ENCODE measurements at regions not wholly inside any gene's neighbourhood (a gene's known extent, or its start where the extent isn't known, plus 50 kb on each side); places are given as distances from the start of the nearest gene placed in this dataset.

DNA sequence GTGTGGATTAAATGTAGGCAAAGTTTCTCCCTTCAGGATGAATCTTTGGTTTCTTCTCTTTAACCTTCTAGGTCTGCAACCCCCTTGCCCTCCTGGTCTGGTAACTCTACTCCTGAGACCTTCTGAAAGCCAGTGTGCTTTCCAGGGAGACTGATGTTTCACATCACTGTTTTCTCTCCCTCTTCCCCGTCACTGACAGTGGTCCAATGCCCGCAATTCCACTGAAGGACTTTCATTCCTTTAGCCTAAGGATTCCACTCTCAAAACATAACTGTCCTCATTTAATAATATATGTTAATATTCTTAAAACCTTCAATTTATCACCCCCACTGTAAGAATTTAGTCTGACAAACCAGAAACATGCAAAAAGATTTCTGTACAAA lies 101.5 kb upstream of the CPNE4 start:
- Histone ChIP-seq H3K4me2 (ENCODE audit: low read length) (no peak overlapping the region), H3K36me3 (ENCODE audit: control insufficient read depth in 1 of 2, insufficient read depth in 2 of 2, low read length in 2 of 2) (no peaks in the 10 kb centered on the region), H2AFZ (ENCODE audit: low read depth, low read length, poor library complexity, severe bottlenecking) (no peak overlapping the region), H3K9me2 (ENCODE audit: insufficient read depth) (no peaks in the 10 kb centered on the region), H4K20me1 (ENCODE audit: insufficient read depth) (no peaks in the 10 kb centered on the region), H3K9me3 (ENCODE audit: control insufficient read depth in 1 of 2, insufficient read depth in 1 of 2, low read depth in 1 of 2, low read length in 2 of 2) (no peaks in the 10 kb centered on the region), H3K27me3 (ENCODE audit: insufficient read depth, low read length) (peaks cover 14% of the 10 kb centered on the region; the same call in 1 of the 2 replicates), H3K4me1 (ENCODE audit: control insufficient read depth in 1 of 2, insufficient read depth in 2 of 2, low read length in 2 of 2) (no peaks in the 10 kb centered on the region), H3K4me3 (replicated peaks in 1 of 2; ENCODE audit: low read depth in 1 of 2, low read length in 2 of 2) (no peak overlapping the region), H3K9ac (ENCODE audit: low read length) (no peak overlapping the region), H3K79me2 (ENCODE audit: insufficient read depth, low read length) (no peaks in the 10 kb centered on the region), H3K27ac (ENCODE audit: low read depth, low read length) (no peak overlapping the region)
- POLR2A ChIA-PET: no interaction called here
- no peak for ATAC-seq
- CTCF ChIA-PET: no interaction called here
- no peak for TF ChIP-seq CEBPB (IDR thresholded peaks at IDR 0.05; ENCODE audit: low read depth)
- no peak for TF ChIP-seq RAD21 (IDR thresholded peaks at IDR 0.05; ENCODE audit: low read depth)
- TF ChIP-seq, protein P1, sequence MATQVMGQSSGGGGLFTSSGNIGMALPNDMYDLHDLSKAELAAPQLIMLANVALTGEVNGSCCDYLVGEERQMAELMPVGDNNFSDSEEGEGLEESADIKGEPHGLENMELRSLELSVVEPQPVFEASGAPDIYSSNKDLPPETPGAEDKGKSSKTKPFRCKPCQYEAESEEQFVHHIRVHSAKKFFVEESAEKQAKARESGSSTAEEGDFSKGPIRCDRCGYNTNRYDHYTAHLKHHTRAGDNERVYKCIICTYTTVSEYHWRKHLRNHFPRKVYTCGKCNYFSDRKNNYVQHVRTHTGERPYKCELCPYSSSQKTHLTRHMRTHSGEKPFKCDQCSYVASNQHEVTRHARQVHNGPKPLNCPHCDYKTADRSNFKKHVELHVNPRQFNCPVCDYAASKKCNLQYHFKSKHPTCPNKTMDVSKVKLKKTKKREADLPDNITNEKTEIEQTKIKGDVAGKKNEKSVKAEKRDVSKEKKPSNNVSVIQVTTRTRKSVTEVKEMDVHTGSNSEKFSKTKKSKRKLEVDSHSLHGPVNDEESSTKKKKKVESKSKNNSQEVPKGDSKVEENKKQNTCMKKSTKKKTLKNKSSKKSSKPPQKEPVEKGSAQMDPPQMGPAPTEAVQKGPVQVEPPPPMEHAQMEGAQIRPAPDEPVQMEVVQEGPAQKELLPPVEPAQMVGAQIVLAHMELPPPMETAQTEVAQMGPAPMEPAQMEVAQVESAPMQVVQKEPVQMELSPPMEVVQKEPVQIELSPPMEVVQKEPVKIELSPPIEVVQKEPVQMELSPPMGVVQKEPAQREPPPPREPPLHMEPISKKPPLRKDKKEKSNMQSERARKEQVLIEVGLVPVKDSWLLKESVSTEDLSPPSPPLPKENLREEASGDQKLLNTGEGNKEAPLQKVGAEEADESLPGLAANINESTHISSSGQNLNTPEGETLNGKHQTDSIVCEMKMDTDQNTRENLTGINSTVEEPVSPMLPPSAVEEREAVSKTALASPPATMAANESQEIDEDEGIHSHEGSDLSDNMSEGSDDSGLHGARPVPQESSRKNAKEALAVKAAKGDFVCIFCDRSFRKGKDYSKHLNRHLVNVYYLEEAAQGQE (IDR thresholded peaks at IDR 0.05; ENCODE audit: low read depth): no peak
- TF ChIP-seq, protein P2, sequence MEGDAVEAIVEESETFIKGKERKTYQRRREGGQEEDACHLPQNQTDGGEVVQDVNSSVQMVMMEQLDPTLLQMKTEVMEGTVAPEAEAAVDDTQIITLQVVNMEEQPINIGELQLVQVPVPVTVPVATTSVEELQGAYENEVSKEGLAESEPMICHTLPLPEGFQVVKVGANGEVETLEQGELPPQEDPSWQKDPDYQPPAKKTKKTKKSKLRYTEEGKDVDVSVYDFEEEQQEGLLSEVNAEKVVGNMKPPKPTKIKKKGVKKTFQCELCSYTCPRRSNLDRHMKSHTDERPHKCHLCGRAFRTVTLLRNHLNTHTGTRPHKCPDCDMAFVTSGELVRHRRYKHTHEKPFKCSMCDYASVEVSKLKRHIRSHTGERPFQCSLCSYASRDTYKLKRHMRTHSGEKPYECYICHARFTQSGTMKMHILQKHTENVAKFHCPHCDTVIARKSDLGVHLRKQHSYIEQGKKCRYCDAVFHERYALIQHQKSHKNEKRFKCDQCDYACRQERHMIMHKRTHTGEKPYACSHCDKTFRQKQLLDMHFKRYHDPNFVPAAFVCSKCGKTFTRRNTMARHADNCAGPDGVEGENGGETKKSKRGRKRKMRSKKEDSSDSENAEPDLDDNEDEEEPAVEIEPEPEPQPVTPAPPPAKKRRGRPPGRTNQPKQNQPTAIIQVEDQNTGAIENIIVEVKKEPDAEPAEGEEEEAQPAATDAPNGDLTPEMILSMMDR (IDR thresholded peaks at IDR 0.05 in 2 of 3, conservative IDR thresholded peaks at IDR 0.05 in 1 of 3; ENCODE audit: borderline replicate concordance in 1 of 3, insufficient read depth in 1 of 3, low read depth in 2 of 3, low read length in 2 of 3): no peak
- TF ChIP-seq, protein P3, sequence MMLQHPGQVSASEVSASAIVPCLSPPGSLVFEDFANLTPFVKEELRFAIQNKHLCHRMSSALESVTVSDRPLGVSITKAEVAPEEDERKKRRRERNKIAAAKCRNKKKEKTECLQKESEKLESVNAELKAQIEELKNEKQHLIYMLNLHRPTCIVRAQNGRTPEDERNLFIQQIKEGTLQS (IDR thresholded peaks at IDR 0.05): no peak
- TF ChIP-seq YY1 (IDR thresholded peaks at IDR 0.05; ENCODE audit: extremely low read depth, insufficient replicate concordance, low read depth, low read length): no peak
- TF ChIP-seq JUND (IDR thresholded peaks at IDR 0.05): no peak
- TF ChIP-seq EZH2 (IDR thresholded peaks at IDR 0.05): no peak
- TF ChIP-seq SIN3A (IDR thresholded peaks at IDR 0.05; ENCODE audit: low read depth): no peak
- TF ChIP-seq, protein P4, sequence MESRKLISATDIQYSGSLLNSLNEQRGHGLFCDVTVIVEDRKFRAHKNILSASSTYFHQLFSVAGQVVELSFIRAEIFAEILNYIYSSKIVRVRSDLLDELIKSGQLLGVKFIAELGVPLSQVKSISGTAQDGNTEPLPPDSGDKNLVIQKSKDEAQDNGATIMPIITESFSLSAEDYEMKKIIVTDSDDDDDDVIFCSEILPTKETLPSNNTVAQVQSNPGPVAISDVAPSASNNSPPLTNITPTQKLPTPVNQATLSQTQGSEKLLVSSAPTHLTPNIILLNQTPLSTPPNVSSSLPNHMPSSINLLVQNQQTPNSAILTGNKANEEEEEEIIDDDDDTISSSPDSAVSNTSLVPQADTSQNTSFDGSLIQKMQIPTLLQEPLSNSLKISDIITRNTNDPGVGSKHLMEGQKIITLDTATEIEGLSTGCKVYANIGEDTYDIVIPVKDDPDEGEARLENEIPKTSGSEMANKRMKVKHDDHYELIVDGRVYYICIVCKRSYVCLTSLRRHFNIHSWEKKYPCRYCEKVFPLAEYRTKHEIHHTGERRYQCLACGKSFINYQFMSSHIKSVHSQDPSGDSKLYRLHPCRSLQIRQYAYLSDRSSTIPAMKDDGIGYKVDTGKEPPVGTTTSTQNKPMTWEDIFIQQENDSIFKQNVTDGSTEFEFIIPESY (IDR thresholded peaks at IDR 0.05; ENCODE audit: extremely low read depth, insufficient replicate concordance, low read length): no peak
- TF ChIP-seq ZFX (IDR thresholded peaks at IDR 0.05): no peak
- no peak for TF ChIP-seq POLR2A (IDR thresholded peaks at IDR 0.05; ENCODE audit: borderline replicate concordance, extremely low read depth, insufficient read depth, insufficient read length)
- no peak for TF ChIP-seq CBX3 (IDR thresholded peaks at IDR 0.05; ENCODE audit: low read depth)
- TF ChIP-seq ELF1 (IDR thresholded peaks at IDR 0.05; ENCODE audit: borderline replicate concordance, low read depth): no peak
- TF ChIP-seq, protein P5, sequence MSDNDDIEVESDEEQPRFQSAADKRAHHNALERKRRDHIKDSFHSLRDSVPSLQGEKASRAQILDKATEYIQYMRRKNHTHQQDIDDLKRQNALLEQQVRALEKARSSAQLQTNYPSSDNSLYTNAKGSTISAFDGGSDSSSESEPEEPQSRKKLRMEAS (IDR thresholded peaks at IDR 0.05): no peak
- no peak for TF ChIP-seq SRF (IDR thresholded peaks at IDR 0.05; ENCODE audit: low read depth)
- TF ChIP-seq ZNF274 (IDR thresholded peaks at IDR 0.05; ENCODE audit: low read depth, low read length): no peak
- TF ChIP-seq EZH2phosphoT487 (IDR thresholded peaks at IDR 0.05; ENCODE audit: borderline replicate concordance): no peak
- TF ChIP-seq FOSL1 (IDR thresholded peaks at IDR 0.05; ENCODE audit: low read depth): no peak
- RAD21 ChIA-PET (ENCODE audit: low non-redundant PET in 1 of 2, low total read pairs in 2 of 2, uncharacterized antibody in 2 of 2, unreplicated experiment in 2 of 2): no interaction called here
- no peak for DNase-seq (ENCODE audit: low read depth, low spot score)
- intact Hi-C loops (cut with micrococcal nuclease): no loop called here
- BruUV-seq (replicated peaks): no TSS peak

All from HCT116 (cell line).